ENCODE measurements at regions not wholly inside any gene's neighbourhood (a gene's known extent, or its start where the extent isn't known, plus 50 kb on each side); places are given as distances from the start of the nearest gene placed in this dataset.

GRCh38 chr4:41400296-41400695 is 137.7 kb upstream of the LIMCH1 start (continued):
- no peak for TF ChIP-seq RB1 (IDR thresholded peaks at IDR 0.05; ENCODE audit: borderline replicate concordance)

GRCh38 chr4:41405464-41406112 is 132.4 kb upstream of the LIMCH1 start:
- Histone ChIP-seq H3K4me3 (no peak overlapping the region), H3K9ac (ENCODE audit: control insufficient read depth, insufficient read depth, low read length) (no peak overlapping the region), H2AFZ (ENCODE audit: control insufficient read depth, low read depth, low read length) (no peak overlapping the region), H3K27ac (ENCODE audit: control insufficient read depth, insufficient read depth) (no peak overlapping the region), H3K4me2 (ENCODE audit: control insufficient read depth, insufficient read depth) (no peak overlapping the region), H3K4me1 (ENCODE audit: control insufficient read depth, insufficient read depth, low read length) (no peaks in the 10 kb centered on the region), H3K27me3 (replicated peaks in 1 of 2; ENCODE audit: control insufficient read depth in 2 of 2, insufficient read depth in 2 of 2, low read length in 1 of 2) (no peaks in the 10 kb centered on the region), H3K79me2 (ENCODE audit: control insufficient read depth, insufficient read depth, low read length) (no peaks in the 10 kb centered on the region), H3K9me3 (replicated peaks; ENCODE audit: control insufficient read depth, insufficient read depth, low read length) (no peaks in the 10 kb centered on the region), H4K20me1 (ENCODE audit: control insufficient read depth, insufficient read depth) (no peaks in the 10 kb centered on the region), H3K36me3 (ENCODE audit: control insufficient read depth in 2 of 2, insufficient read depth in 2 of 2, low read length in 1 of 2) (no peaks in the 10 kb centered on the region)
- WGBS (ENCODE audit: insufficient coverage, insufficient replicate concordance, low lambda C conversion rate, missing lambda C conversion rate), result 0% methylated on average over 4 of the region's 4 CpGs
- POLR2A ChIA-PET, result no interaction called here
- in situ Hi-C loops (cut with MboI), result loop anchor here (25.0 kb wide), 1 partner anchor 93 kb away; no protein-coding TSS in a partner anchor
- no peak for FAIRE-seq
- intact Hi-C loops (cut with micrococcal nuclease; ENCODE audit: unreplicated experiment), result no loop called here
- CTCF ChIA-PET, result no interaction called here
- RAD21 ChIA-PET (ENCODE audit: unreplicated experiment), result no interaction called here
- no peak for ATAC-seq
- DNase-seq (ENCODE audit: low read depth, low spot score), result no peak
- BruUV-seq (replicated peaks), result no TSS peak
- SMC1A ChIA-PET (ENCODE audit: uncharacterized antibody, unreplicated experiment), result no interaction called here
- TF ChIP-seq ZNF687 (IDR thresholded peaks at IDR 0.05) (no peak), NR2C1 (IDR thresholded peaks at IDR 0.05) (no peak), NR2F1 (conservative IDR thresholded peaks at IDR 0.05) (no peak), CBX3 (IDR thresholded peaks at IDR 0.05; ENCODE audit: borderline replicate concordance, low read depth) (no peak), ZNF592 (IDR thresholded peaks at IDR 0.05) (no peak), WRNIP1 (IDR thresholded peaks at IDR 0.05; ENCODE audit: borderline replicate concordance, low read depth, low read length) (no peak), SIX5 (IDR thresholded peaks at IDR 0.05; ENCODE audit: low read depth, low read length, severe bottlenecking) (no peak), SP1 (IDR thresholded peaks at IDR 0.05; ENCODE audit: low read depth, low read length) (no peak), NFIC (IDR thresholded peaks at IDR 0.05; ENCODE audit: low read depth, low read length) (no peak), POLR2AphosphoS5 (IDR thresholded peaks at IDR 0.05; ENCODE audit: low read length) (no peak), FOXM1 (IDR thresholded peaks at IDR 0.05; ENCODE audit: low read depth, low read length) (no peak), HSF1 (IDR thresholded peaks at IDR 0.05; ENCODE audit: low read depth, low read length) (no peak), EZH2 (IDR thresholded peaks at IDR 0.05; ENCODE audit: borderline replicate concordance, control insufficient read depth, low read depth, low read length) (no peak)
